Prostate gland (tissue), 2 donors: ENCODE measurements at regions not wholly inside any gene's neighbourhood (a gene's known extent, or its start where the extent isn't known, plus 50 kb on each side); places are given as distances from the start of the nearest gene placed in this dataset.
"Not testable (repeated sequence)": the region's sequence is repeated elsewhere in the genome, so short reads cannot be mapped to it uniquely, and the experiment has no call there.

Experiments used
- DNase-seq: peaks from one replicate; pipeline ENCODE4 v3.0.0-alpha.2; 2019; ENCODE audit warnings: low spot score
- H3K27ac ChIP-seq, 2 donors: fragments of 200-600 bp; sonication (generic); 2 replicates each; pipeline ENCODE4 v1.5.1; 2017 to 2019
- H3K27me3 ChIP-seq: fragments of 200-600 bp; sonication (generic); replicated peaks from 2 replicates; pipeline ENCODE4 v1.5.1; 2019; ENCODE audit not compliant: insufficient read depth
- H3K36me3 ChIP-seq, 2 donors: fragments of 200-600 bp; sonication (generic); 1 replicate in 1 of 2; 2 replicates in 1 of 2; pipeline versions ENCODE4 v1.5.1 to v1.8.1; 2017 to 2019
- H3K4me1 ChIP-seq: fragments of 200-600 bp; sonication (generic); replicated peaks from 2 replicates; pipeline ENCODE4 v1.5.1; 2019
- H3K4me3 ChIP-seq, 2 donors: fragments of 200-600 bp; sonication (generic); 2 replicates each; pipeline ENCODE4 v1.5.1; 2017 to 2019
- H3K9me3 ChIP-seq: fragments of 200-600 bp; sonication (generic); 2 replicates; pipeline ENCODE4 v1.5.1; 2017
- CTCF ChIP-seq, 4 experiments: fragments of 200-600 bp in 2 of 4; fragments of 450-650 bp in 2 of 4; sonication (generic) in 2 of 4; IDR thresholded peaks; 1 replicate in 3 of 4; 2 replicates in 1 of 4; pipeline ENCODE4 v1.5.1; 2016 to 2019; ENCODE audit warnings: antibody characterized with exemption in 4 of 4, mild to moderate bottlenecking in 2 of 4, moderate library complexity in 2 of 4
- POLR2A ChIP-seq: fragments of 450-650 bp; IDR thresholded peaks from one replicate; pipeline ENCODE4 v1.6.1; 2016; ENCODE audit warnings: antibody characterized with exemption, mild to moderate bottlenecking
- POLR2AphosphoS5 ChIP-seq: sonication (generic); formaldehyde crosslinking; IDR thresholded peaks from one replicate; pipeline ENCODE4 v1.6.1; 2017; ENCODE audit warnings: antibody characterized with exemption
- WGBS: methylation state at CpG from one replicate; pipeline ENCODE4 v1.1.5; 2018; 5-methylcytosine and 5-hydroxymethylcytosine counted together
- intact Hi-C: fragments of 100-400 bp; cut with DNase I; formaldehyde crosslinking; loops from one replicate; pipeline ENCODE4 v1.14.2; 2022

GRCh38 chr5:90263102-90263820, 146.3 kb downstream of the CETN3 start:
- WGBS = 76% methylated on average over 12 of the region's 12 CpGs
- Histone ChIP-seq H3K4me1 (no peaks in the 10 kb centered on the region), H3K9me3 (no peaks in the 10 kb centered on the region), H3K36me3 (no peaks in the 10 kb centered on the region), H3K27ac (no peak overlapping the region), H3K4me3 (no peak overlapping the region), H3K27me3 (no peaks in the 10 kb centered on the region)
- intact Hi-C loops = no loop called here
- no peak for TF ChIP-seq POLR2A
- no peak for TF ChIP-seq POLR2AphosphoS5
- TF ChIP-seq CTCF (IDR thresholded peaks at IDR 0.05) = no peak
- no peak for DNase-seq

- WGBS = 91% methylated on average over 1 of the region's 1 CpG
- no peaks in the 10 kb centered on the region for H3K27me3 ChIP-seq
- DNase-seq = no peak
- H3K4me3 ChIP-seq = no peak overlapping the region
- no peak for TF ChIP-seq POLR2AphosphoS5
- no peak for TF ChIP-seq CTCF (IDR thresholded peaks at IDR 0.05)
- TF ChIP-seq POLR2A = no peak
- no peak overlapping the region for H3K27ac ChIP-seq
- intact Hi-C loops = no loop called here
- H3K36me3 ChIP-seq = no peaks in the 10 kb centered on the region
- H3K4me1 ChIP-seq = no peaks in the 10 kb centered on the region
- H3K9me3 ChIP-seq = no peaks in the 10 kb centered on the region
Observed at GRCh38 chr5:90251447-90251846, 158.1 kb downstream of the CETN3 start.

- no peak overlapping the region for H3K4me3 ChIP-seq
- no peaks in the 10 kb centered on the region for H3K36me3 ChIP-seq
- H3K9me3 ChIP-seq = no peaks in the 10 kb centered on the region
- WGBS = 58% methylated on average over 1 of the region's 1 CpG
- no peak overlapping the region for H3K27ac ChIP-seq
- H3K4me1 ChIP-seq = no peaks in the 10 kb centered on the region
- H3K27me3 ChIP-seq = no peaks in the 10 kb centered on the region
- no peak for TF ChIP-seq CTCF (IDR thresholded peaks at IDR 0.05)
- TF ChIP-seq POLR2AphosphoS5 = no peak
- TF ChIP-seq POLR2A = no peak
- intact Hi-C loops = no loop called here
- no peak for DNase-seq
Observed at GRCh38 chr5:90248640-90249039, 160.9 kb downstream of the CETN3 start.

- 85% methylated on average over 3 of the region's 3 CpGs for WGBS
Observed at GRCh38 chr5:90243848-90244247, 165.7 kb downstream of the CETN3 start.

GRCh38 chr5:90233476-90233875, 176.1 kb downstream of the CETN3 start:
- TF ChIP-seq POLR2AphosphoS5 (no peak), CTCF (IDR thresholded peaks at IDR 0.05) (no peak), POLR2A (no peak)
- intact Hi-C loops = no loop called here
- 58% methylated on average over 3 of the region's 3 CpGs for WGBS

More at GRCh38 chr5:90243848-90244247, 165.7 kb downstream of the CETN3 start:
- H3K27ac ChIP-seq, H3K9me3 ChIP-seq, intact Hi-C loops, H3K36me3 ChIP-seq, DNase-seq, H3K4me3 ChIP-seq, H3K4me1 ChIP-seq, H3K27me3 ChIP-seq: not testable (repeated sequence)

More at GRCh38 chr5:90233476-90233875, 176.1 kb downstream of the CETN3 start:
- Histone ChIP-seq H3K36me3 (no peaks in the 10 kb centered on the region), H3K27me3 (no peaks in the 10 kb centered on the region), H3K9me3 (no peaks in the 10 kb centered on the region), H3K4me1 (no peaks in the 10 kb centered on the region), H3K4me3 (no peak overlapping the region), H3K27ac (no peak overlapping the region)
- DNase-seq = no peak
